ENCODE measurements at regions not wholly inside any gene's neighbourhood (a gene's known extent, or its start where the extent isn't known, plus 50 kb on each side); places are given as distances from the start of the nearest gene placed in this dataset.
"Not testable (repeated sequence)": the region's sequence is repeated elsewhere in the genome, so short reads cannot be mapped to it uniquely, and the experiment has no call there.

GRCh38 chr13:86462011-86462410 lies 662.8 kb upstream of the SLITRK6 start:
- no peak for TF ChIP-seq GATA1 (IDR thresholded peaks at IDR 0.05; ENCODE audit: low read depth, low read length)
- TF ChIP-seq POLR2A (IDR thresholded peaks at IDR 0.05; ENCODE audit: low read length), result no peak

GRCh38 chr13:86464193-86464592 lies 665.0 kb upstream of the SLITRK6 start:
- TF ChIP-seq POLR2A (IDR thresholded peaks at IDR 0.05; ENCODE audit: low read length) (no peak), GATA1 (IDR thresholded peaks at IDR 0.05; ENCODE audit: low read depth, low read length) (no peak)
- DNase-seq, result no peak

More at GRCh38 chr13:86462011-86462410, 662.8 kb upstream of the SLITRK6 start:
- DNase-seq, result no peak

- DNase-seq, result no peak
- TF ChIP-seq GATA1 (IDR thresholded peaks at IDR 0.05; ENCODE audit: low read depth, low read length) (no peak), POLR2A (IDR thresholded peaks at IDR 0.05; ENCODE audit: low read length) (no peak)
Measured at GRCh38 chr13:86474971-86475370, 675.8 kb upstream of the SLITRK6 start.

- TF ChIP-seq POLR2A (IDR thresholded peaks at IDR 0.05; ENCODE audit: low read length) (no peak), GATA1 (IDR thresholded peaks at IDR 0.05; ENCODE audit: low read depth, low read length) (no peak)
- no peak for DNase-seq
Measured at GRCh38 chr13:86476656-86477055, 677.4 kb upstream of the SLITRK6 start.

- no peak for DNase-seq
Measured at GRCh38 chr13:86486582-86486981, 687.4 kb upstream of the SLITRK6 start.

GRCh38 chr13:86491121-86491520 lies 691.9 kb upstream of the SLITRK6 start:
- DNase-seq, result no peak
- TF ChIP-seq POLR2A (IDR thresholded peaks at IDR 0.05; ENCODE audit: low read length), result no peak
- TF ChIP-seq GATA1 (IDR thresholded peaks at IDR 0.05; ENCODE audit: low read depth, low read length), result no peak

More at GRCh38 chr13:86486582-86486981, 687.4 kb upstream of the SLITRK6 start:
- TF ChIP-seq GATA1 (IDR thresholded peaks at IDR 0.05; ENCODE audit: low read depth, low read length) (no peak), POLR2A (IDR thresholded peaks at IDR 0.05; ENCODE audit: low read length) (no peak)

GRCh38 chr13:86501931-86502330 lies 702.7 kb upstream of the SLITRK6 start:
- not testable (repeated sequence) for DNase-seq

GRCh38 chr13:86510792-86511191 lies 711.6 kb upstream of the SLITRK6 start:
- DNase-seq, result no peak
- TF ChIP-seq GATA1 (IDR thresholded peaks at IDR 0.05; ENCODE audit: low read depth, low read length) (no peak), POLR2A (IDR thresholded peaks at IDR 0.05; ENCODE audit: low read length) (no peak)

- DNase-seq, result no peak
- TF ChIP-seq GATA1 (IDR thresholded peaks at IDR 0.05; ENCODE audit: low read depth, low read length) (no peak), POLR2A (IDR thresholded peaks at IDR 0.05; ENCODE audit: low read length) (no peak)
Measured at GRCh38 chr13:86541461-86541860, 742.2 kb upstream of the SLITRK6 start.

- DNase-seq, result no peak
- TF ChIP-seq POLR2A (IDR thresholded peaks at IDR 0.05; ENCODE audit: low read length) (no peak), GATA1 (IDR thresholded peaks at IDR 0.05; ENCODE audit: low read depth, low read length) (no peak)
Measured at GRCh38 chr13:86554066-86554465, 754.8 kb upstream of the SLITRK6 start.

GRCh38 chr13:86559901-86560300 lies 760.7 kb upstream of the SLITRK6 start:
- no peak for TF ChIP-seq GATA1 (IDR thresholded peaks at IDR 0.05; ENCODE audit: low read depth, low read length)
- TF ChIP-seq POLR2A (IDR thresholded peaks at IDR 0.05; ENCODE audit: low read length), result no peak
- DNase-seq, result no peak

GRCh38 chr13:86562866-86563265 lies 763.6 kb upstream of the SLITRK6 start:
- no peak for TF ChIP-seq POLR2A (IDR thresholded peaks at IDR 0.05; ENCODE audit: low read length)
- TF ChIP-seq GATA1 (IDR thresholded peaks at IDR 0.05; ENCODE audit: low read depth, low read length), result no peak
- no peak for DNase-seq

- no peak for TF ChIP-seq GATA1 (IDR thresholded peaks at IDR 0.05; ENCODE audit: low read depth, low read length)
- TF ChIP-seq POLR2A (IDR thresholded peaks at IDR 0.05; ENCODE audit: low read length), result no peak
- DNase-seq, result no peak
Measured at GRCh38 chr13:86563308-86563707, 764.1 kb upstream of the SLITRK6 start.

- peak in 1 of 2 experiments; percentile 9 for DNase-seq
- TF ChIP-seq GATA1 (IDR thresholded peaks at IDR 0.05; ENCODE audit: low read depth, low read length), result no peak
- no peak for TF ChIP-seq POLR2A (IDR thresholded peaks at IDR 0.05; ENCODE audit: low read length)
Measured at GRCh38 chr13:86567119-86567518, 767.9 kb upstream of the SLITRK6 start.

GRCh38 chr13:86569119-86569518 lies 769.9 kb upstream of the SLITRK6 start:
- TF ChIP-seq POLR2A (IDR thresholded peaks at IDR 0.05; ENCODE audit: low read length), result no peak
- TF ChIP-seq GATA1 (IDR thresholded peaks at IDR 0.05; ENCODE audit: low read depth, low read length), result no peak
- DNase-seq, result no peak

GRCh38 chr13:86569974-86570373 lies 770.8 kb upstream of the SLITRK6 start:
- TF ChIP-seq GATA1 (IDR thresholded peaks at IDR 0.05; ENCODE audit: low read depth, low read length) (no peak), POLR2A (IDR thresholded peaks at IDR 0.05; ENCODE audit: low read length) (no peak)
- no peak for DNase-seq

All from erythroblast (primary cell).